ENCODE measurements at regions not wholly inside any gene's neighbourhood (a gene's known extent, or its start where the extent isn't known, plus 50 kb on each side); places are given as distances from the start of the nearest gene placed in this dataset.
A peak's percentile ranks its signal among the peaks of the same experiment; 100 is the strongest.

GRCh38 chr12:90292183-90292582 is 583.5 kb upstream of the ATP2B1 start:
- peaks cover 13 to 14% of the 10 kb centered on the region in 2 experiments for H3K4me1 Mint-ChIP-seq
- Histone ChIP-seq H3K18ac (ENCODE audit: insufficient read length, low read depth, low read length) (no peak overlapping the region), H3K4me1 (ENCODE audit: insufficient read depth, low read length) (no peaks in the 10 kb centered on the region), H4K20me1 (ENCODE audit: control insufficient read depth, insufficient read depth, insufficient read length) (no peaks in the 10 kb centered on the region), H3K27ac (ENCODE audit: insufficient read length, low read depth, low read length) (no peak overlapping the region), H3K9me3 (ENCODE audit: control insufficient read depth, low read depth, low read length) (no peaks in the 10 kb centered on the region), H4K91ac (ENCODE audit: insufficient read length, low read depth, low read length) (no peak overlapping the region), H3K14ac (ENCODE audit: insufficient read depth, low read length) (no peak overlapping the region), H3T11ph (ENCODE audit: low read length) (no peak overlapping the region), H4K5ac (ENCODE audit: insufficient read length, low read depth, low read length) (no peak overlapping the region), H2BK15ac (ENCODE audit: low read depth, low read length) (no peak overlapping the region), H3K79me2 (ENCODE audit: insufficient read depth, low read length) (no peaks in the 10 kb centered on the region), H3K23ac (ENCODE audit: insufficient read length, low read depth, low read length) (no peak overlapping the region), H3K79me1 (ENCODE audit: insufficient read depth, low read depth, low read length, poor library complexity, severe bottlenecking) (no peaks in the 10 kb centered on the region), H3K56ac (ENCODE audit: insufficient read length, low read depth, low read length) (no peak overlapping the region), H2BK5ac (ENCODE audit: insufficient read length, low read length) (no peak overlapping the region), H3K9ac (ENCODE audit: extremely low read depth, insufficient read length, low read length) (no peak overlapping the region), H3K23me2 (ENCODE audit: insufficient read length, low read depth, low read length, poor library complexity, severe bottlenecking) (no peaks in the 10 kb centered on the region), H2BK20ac (ENCODE audit: low read depth, low read length, poor library complexity, severe bottlenecking) (no peak overlapping the region), H3K4ac (ENCODE audit: low read depth, low read length) (no peak overlapping the region), H3K27me3 (ENCODE audit: insufficient read depth, low read length) (no peaks in the 10 kb centered on the region), H2AK5ac (ENCODE audit: insufficient read length, low read length) (no peak overlapping the region), H2BK120ac (ENCODE audit: low read depth, low read length, poor library complexity, severe bottlenecking) (no peak overlapping the region), H3K4me2 (ENCODE audit: insufficient read depth, insufficient read length, low read length) (no peak overlapping the region), H2BK12ac (ENCODE audit: insufficient read length, low read depth, low read length) (no peak overlapping the region), H2AFZ (ENCODE audit: low read length) (no peak overlapping the region), H4K8ac (replicated peaks; ENCODE audit: insufficient read length, low read depth, low read length) (no peak overlapping the region)
- peaks cover 16 to 19% of the 10 kb centered on the region in 2 experiments for H3K9me3 Mint-ChIP-seq
- no peak overlapping the region for H3K4me3 Mint-ChIP-seq
- DNase-seq, result no peak
- no CpG with 5 or more reads among the region's 4 CpGs for WGBS (ENCODE audit: extremely low coverage, insufficient read length, low lambda C conversion rate)
- H3K27ac Mint-ChIP-seq, result peak overlapping the region in 1 of 3 experiments; percentile 51; a peak in 1 of 7 replicates
- no peak for TF ChIP-seq CTCF (conservative IDR thresholded peaks at IDR 0.05)
- H3K27me3 Mint-ChIP-seq (ENCODE audit: low read depth), result no peaks in the 10 kb centered on the region
- H3K36me3 Mint-ChIP-seq (ENCODE audit: insufficient read depth in 1 of 3, low read depth in 3 of 3), result peaks cover 3 to 21% (median 7%) of the 10 kb centered on the region in 3 experiments

Data from H9 (cell line).